Lower leg skin (tissue), 4 donors: ENCODE measurements at regions not wholly inside any gene's neighbourhood (a gene's known extent, or its start where the extent isn't known, plus 50 kb on each side); places are given as distances from the start of the nearest gene placed in this dataset.

ENCODE experiments used
- DNase-seq, 2 donors: peaks; one replicate each; pipeline ENCODE4 v3.0.0-alpha.2; 2019; ENCODE audit warnings: low spot score in 2 of 2
- H3K4me3 ChIP-seq: fragments of 200-600 bp; sonication (generic); 2 replicates; pipeline ENCODE4 v1.5.1; 2017; ENCODE audit warnings: mild to moderate bottlenecking, low read depth; ENCODE audit not compliant: poor library complexity, severe bottlenecking
- CTCF ChIP-seq, 3 donors: fragments of 450-650 bp; IDR thresholded peaks; one replicate each; pipeline ENCODE4 v1.5.1; 2016; ENCODE audit warnings: antibody characterized with exemption in 3 of 3, mild to moderate bottlenecking in 3 of 3, moderate library complexity in 2 of 3
- POLR2A ChIP-seq, 2 donors: fragments of 450-650 bp; IDR thresholded peaks; one replicate each; pipeline ENCODE4 v1.6.1; 2016 to 2017; ENCODE audit warnings: antibody characterized with exemption in 2 of 2, mild to moderate bottlenecking in 1 of 2, moderate library complexity in 1 of 2
- WGBS, 2 donors: methylation state at CpG; one replicate each; pipeline ENCODE4 v1.1.5; 2018; 5-methylcytosine and 5-hydroxymethylcytosine counted together
- intact Hi-C: fragments of 100-400 bp; cut with DNase I; formaldehyde crosslinking; loops from one replicate; pipeline ENCODE4 v1.15.0; 2023; ENCODE audit warnings: low total_unique reads

- TF ChIP-seq CTCF (IDR thresholded peaks at IDR 0.05) = no peak
- TF ChIP-seq POLR2A (IDR thresholded peaks at IDR 0.05) = no peak
These were observed 493.4 kb upstream of the EYS start for GRCh38 chr6:66200390-66200789.

GRCh38 chr6:66199171-66199570, 492.1 kb upstream of the EYS start:
- intact Hi-C loops = no loop called here
- 73 to 86% methylated on average over 2 of the region's 2 CpGs for WGBS, 2 donors

More at GRCh38 chr6:66200390-66200789, 493.4 kb upstream of the EYS start:
- no peak for DNase-seq
- 69 to 80% methylated on average over 2 of the region's 2 CpGs for WGBS, 2 donors
- H3K4me3 ChIP-seq = no peak overlapping the region
- intact Hi-C loops = no loop called here

GRCh38 chr6:66198062-66198624, 491.1 kb upstream of the EYS start:
- no peak for DNase-seq
- WGBS, 2 donors = 73 to 78% methylated on average over 7 of the region's 7 CpGs
- TF ChIP-seq CTCF (IDR thresholded peaks at IDR 0.05) (no peak), POLR2A (IDR thresholded peaks at IDR 0.05) (no peak)
- H3K4me3 ChIP-seq = no peak overlapping the region
- intact Hi-C loops = no loop called here

More at GRCh38 chr6:66199171-66199570, 492.1 kb upstream of the EYS start:
- DNase-seq = no peak
- H3K4me3 ChIP-seq = no peak overlapping the region
- no peak for TF ChIP-seq CTCF (IDR thresholded peaks at IDR 0.05)
- TF ChIP-seq POLR2A (IDR thresholded peaks at IDR 0.05) = no peak

GRCh38 chr6:66190858-66191257, 483.8 kb upstream of the EYS start:
- DNase-seq = no peak
- intact Hi-C loops = no loop called here
- no peak overlapping the region for H3K4me3 ChIP-seq
- TF ChIP-seq CTCF (IDR thresholded peaks at IDR 0.05) (no peak), POLR2A (IDR thresholded peaks at IDR 0.05) (no peak)
- 81 to 84% methylated on average over 5 of the region's 5 CpGs for WGBS, 2 donors

GRCh38 chr6:66189915-66190314, 482.9 kb upstream of the EYS start:
- TF ChIP-seq CTCF (IDR thresholded peaks at IDR 0.05) = no peak
- no peak for TF ChIP-seq POLR2A (IDR thresholded peaks at IDR 0.05)
- WGBS, 2 donors = 40 to 65% methylated on average over 3 of the region's 3 CpGs
- intact Hi-C loops = no loop called here
- no peak overlapping the region for H3K4me3 ChIP-seq
- no peak for DNase-seq

- TF ChIP-seq POLR2A (IDR thresholded peaks at IDR 0.05) = no peak
- TF ChIP-seq CTCF (IDR thresholded peaks at IDR 0.05) = no peak
- intact Hi-C loops = no loop called here
- WGBS, 2 donors = 79 to 81% methylated on average over 2 of the region's 2 CpGs
- no peak for DNase-seq
- no peak overlapping the region for H3K4me3 ChIP-seq
These were observed 479.7 kb upstream of the EYS start for GRCh38 chr6:66186756-66187155.
